A549 (cell line): ENCODE measurements at regions not wholly inside any gene's neighbourhood (a gene's known extent, or its start where the extent isn't known, plus 50 kb on each side); places are given as distances from the start of the nearest gene placed in this dataset.

Experiments used
- ATAC-seq, 2 experiments: fragments of 200-7000 bp in 1 of 2; fragments of >200 bp in 1 of 2; cut with Nextera tagmentation in 1 of 2; cut with Tn5 transposase in 1 of 2; 3 replicates each; pipeline versions ENCODE4 v1.8.0 to v1.9.1; 2018 to 2020; ENCODE audit warnings: mild to moderate bottlenecking in 1 of 2, moderate library complexity in 1 of 2
- CTCF ChIA-PET: fragments of 300-600 bp; sonication (Branson Sonifier 250); formaldehyde crosslinking; extraction: SDS; loops from one replicate; lab custom pipeline; 2021; ENCODE audit warnings: antibody characterized with exemption, inconsistent platforms; lab: Yijun Ruan, JAX
- POLR2A ChIA-PET: fragments of 350-600 bp; formaldehyde crosslinking; extraction: SDS; loops from one replicate; lab custom pipeline; 2021; ENCODE audit warnings: antibody characterized with exemption, inconsistent platforms; lab: Yijun Ruan, JAX
- DNase-seq, 2 experiments: peaks; one replicate each; pipeline versions ENCODE4 v3.0.0 to v3.0.0-alpha.2; 2011 to 2016; ENCODE audit warnings: low read depth in 1 of 2, low spot score in 1 of 2
- FAIRE-seq: peaks from 2 replicates; lab custom pipeline; 2011; peaks lifted over from hg19 to GRCh38; lab: Jason Lieb, UNC
- H3K27ac ChIP-seq, 2 experiments: fragments of >200 bp; sonication (Bioruptor Twin); formaldehyde crosslinking; 3 replicates each; pipeline ENCODE4 v1.5.1; 2016 to 2017
- H3K4me1 ChIP-seq: fragments of >200 bp; sonication (Bioruptor Twin); formaldehyde crosslinking; 3 replicates; pipeline ENCODE4 v1.6.1; 2016
- H3K4me2 ChIP-seq: fragments of >200 bp; sonication (Bioruptor Twin); formaldehyde crosslinking; 3 replicates; pipeline ENCODE4 v1.6.1; 2016
- H3K4me3 ChIP-seq: fragments of >200 bp; sonication (Bioruptor Twin); formaldehyde crosslinking; 3 replicates; pipeline ENCODE4 v1.5.1; 2016
- H3K9me3 ChIP-seq: fragments of >200 bp; sonication (Bioruptor Twin); formaldehyde crosslinking; 3 replicates; pipeline ENCODE4 v1.6.1; 2016
- CTCF ChIP-seq: fragments of >200 bp; sonication (Bioruptor Twin); formaldehyde crosslinking; IDR thresholded peaks from 3 replicates; pipeline ENCODE4 v1.5.1; 2016
- EP300 ChIP-seq, 2 experiments: fragments of >200 bp; sonication (Bioruptor Twin); formaldehyde crosslinking; IDR thresholded peaks; 2 replicates in 1 of 2; 3 replicates in 1 of 2; pipeline ENCODE4 v1.6.1; 2016 to 2017
- FOSL2 ChIP-seq, 2 experiments: fragments of 450-650 bp in 1 of 2; fragments of >200 bp in 1 of 2; sonication (Bioruptor Twin) in 1 of 2; formaldehyde crosslinking; IDR thresholded peaks; 2 replicates each; pipeline versions ENCODE4 v1.5.0 to v1.6.1; 2016 to 2020; ENCODE audit warnings: mild to moderate bottlenecking in 1 of 2, moderate library complexity in 1 of 2
- HES2 ChIP-seq: fragments of >200 bp; sonication (Bioruptor Twin); formaldehyde crosslinking; IDR thresholded peaks from 2 replicates; pipeline ENCODE4 v1.6.1; 2016
- HEYL ChIP-seq: fragments of 250-450 bp; sonication (Bioruptor Pico); IDR thresholded peaks from 2 replicates; pipeline ENCODE4 v1.8.0; 2021; ENCODE audit warnings: mild to moderate bottlenecking, moderate library complexity
- HMGXB4 ChIP-seq: fragments of 250-450 bp; sonication (Bioruptor Pico); IDR thresholded peaks from 2 replicates; pipeline ENCODE4 v1.5.0; 2021; ENCODE audit warnings: mild to moderate bottlenecking, moderate library complexity, borderline replicate concordance
- HOXB13 ChIP-seq: fragments of 250-450 bp; sonication (Bioruptor Pico); IDR thresholded peaks from 2 replicates; pipeline ENCODE4 v1.5.0; 2020; ENCODE audit warnings: low read depth, mild to moderate bottlenecking, moderate library complexity
- KDM1A ChIP-seq: fragments of 200-600 bp; sonication (generic); IDR thresholded peaks from 2 replicates; pipeline ENCODE4 v1.6.1; 2016; ENCODE audit warnings: low read depth, mild to moderate bottlenecking
- MAFK ChIP-seq: fragments of 450-650 bp; IDR thresholded peaks from 2 replicates; pipeline ENCODE4 v1.6.1; 2014; ENCODE audit not compliant: partially characterized antibody
- MAZ ChIP-seq: fragments of 150-350 bp; IDR thresholded peaks from 2 replicates; pipeline ENCODE4 v1.6.1; 2014; ENCODE audit warnings: antibody characterized with exemption, low read depth, low read length, borderline replicate concordance
- NPAS2 ChIP-seq: fragments of 250-450 bp; sonication (Bioruptor Pico); IDR thresholded peaks from 2 replicates; pipeline ENCODE4 v1.8.0; 2022; ENCODE audit warnings: mild to moderate bottlenecking, moderate library complexity, borderline replicate concordance
- PHF8 ChIP-seq: fragments of 200-600 bp; sonication (generic); IDR thresholded peaks from 2 replicates; pipeline ENCODE4 v1.6.1; 2016; ENCODE audit warnings: low read depth, mild to moderate bottlenecking, antibody characterized with exemption, moderate library complexity, borderline replicate concordance
- RAD21 ChIP-seq, 2 experiments: fragments of >200 bp in 1 of 2; sonication (Bioruptor Twin) in 1 of 2; formaldehyde crosslinking in 1 of 2; IDR thresholded peaks in 1 of 2; conservative IDR thresholded peaks in 1 of 2; 2 replicates in 1 of 2; 3 replicates in 1 of 2; pipeline ENCODE4 v1.6.1; 2012 to 2018; ENCODE audit warnings: inconsistent platforms in 1 of 2
- RNF2 ChIP-seq: fragments of 200-600 bp; sonication (generic); IDR thresholded peaks from 2 replicates; pipeline ENCODE4 v1.6.1; 2016; ENCODE audit warnings: low read depth, mild to moderate bottlenecking, antibody characterized with exemption, moderate library complexity, borderline replicate concordance
- SREBF2 ChIP-seq: fragments of 450-650 bp; IDR thresholded peaks from 2 replicates; pipeline ENCODE4 v1.6.1; 2014; ENCODE audit warnings: mild to moderate bottlenecking, moderate library complexity
- TFCP2L1 ChIP-seq: fragments of 250-450 bp; sonication (Bioruptor Pico); IDR thresholded peaks from 2 replicates; pipeline ENCODE4 v1.5.0; 2021; ENCODE audit warnings: mild to moderate bottlenecking
- TP53 ChIP-seq: fragments of 250-450 bp; sonication (Bioruptor Pico); IDR thresholded peaks from 2 replicates; pipeline ENCODE4 v1.5.0; 2021; ENCODE audit warnings: mild to moderate bottlenecking, moderate library complexity
- ZSCAN20 ChIP-seq: fragments of 250-450 bp; sonication (Bioruptor Pico); IDR thresholded peaks from 2 replicates; pipeline ENCODE4 v1.8.0; 2022; ENCODE audit warnings: mild to moderate bottlenecking, moderate library complexity
- WGBS: methylation state at CpG from one replicate; pipeline ENCODE4 v1.1.6; 2017; ENCODE audit errors: missing lambda C conversion rate; 5-methylcytosine and 5-hydroxymethylcytosine counted together
- TF ChIP-seq, protein P1 (sequence below): fragments of 250-450 bp; sonication (Bioruptor Pico); IDR thresholded peaks from 2 replicates; pipeline ENCODE4 v1.5.0; 2020; ENCODE audit warnings: low read depth, mild to moderate bottlenecking, moderate library complexity

GRCh38 chr2:217031445-217031844, 171.6 kb upstream of the TNP1 start:
- Histone ChIP-seq H3K27ac (no peak overlapping the region), H3K4me1 (no peaks in the 10 kb centered on the region), H3K9me3 (no peaks in the 10 kb centered on the region), H3K4me2 (no peak overlapping the region), H3K4me3 (no peak overlapping the region)
- TF ChIP-seq RAD21 (conservative IDR thresholded peaks at IDR 0.05 in 1 of 2, IDR thresholded peaks at IDR 0.05 in 1 of 2) (no peak), HEYL (CRISPR knock-in tag) (no peak), EP300 (IDR thresholded peaks at IDR 0.05) (no peak), MAFK (peak; percentile 63), PHF8 (no peak)
- 4% methylated on average over 1 of the region's 1 CpG for WGBS
- POLR2A ChIA-PET: no interaction called here
- FAIRE-seq (no peak), DNase-seq (no peak), ATAC-seq (no peak)
- CTCF ChIA-PET: no interaction called here

DNA sequence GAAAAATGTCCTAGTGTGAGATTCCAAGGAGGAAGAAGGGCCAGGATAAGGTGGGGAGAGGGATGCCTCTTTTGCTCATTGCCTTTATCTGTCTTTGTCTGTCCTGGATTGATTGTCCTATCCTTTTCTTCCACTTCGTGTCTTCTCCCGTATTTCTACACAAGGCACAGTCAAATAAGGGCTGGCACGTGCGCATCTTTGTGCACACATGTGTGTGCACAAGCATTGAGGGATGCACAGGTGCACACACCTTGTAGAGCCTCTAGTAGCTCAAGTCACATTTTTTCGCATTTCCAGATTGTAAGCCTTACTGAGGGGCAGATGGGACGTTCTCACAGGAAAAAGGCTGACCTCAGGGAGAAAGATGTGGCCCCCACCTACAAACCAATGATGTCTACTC, 170.2 kb upstream of the TNP1 start:
- CTCF ChIA-PET: no interaction called here
- ATAC-seq: no peak

More for the DNA sequence above, 170.2 kb upstream of the TNP1 start:
- Histone ChIP-seq H3K4me1 (no peaks in the 10 kb centered on the region), H3K4me3 (no peak overlapping the region), H3K27ac (no peak overlapping the region), H3K4me2 (no peak overlapping the region), H3K9me3 (no peaks in the 10 kb centered on the region)
- no peak for TF ChIP-seq ZSCAN20 (CRISPR knock-in tag)
- TF ChIP-seq HOXB13 (CRISPR knock-in tag): no peak
- no peak for TF ChIP-seq TP53 (CRISPR knock-in tag)
- no peak for TF ChIP-seq RNF2
- TF ChIP-seq, protein P1, sequence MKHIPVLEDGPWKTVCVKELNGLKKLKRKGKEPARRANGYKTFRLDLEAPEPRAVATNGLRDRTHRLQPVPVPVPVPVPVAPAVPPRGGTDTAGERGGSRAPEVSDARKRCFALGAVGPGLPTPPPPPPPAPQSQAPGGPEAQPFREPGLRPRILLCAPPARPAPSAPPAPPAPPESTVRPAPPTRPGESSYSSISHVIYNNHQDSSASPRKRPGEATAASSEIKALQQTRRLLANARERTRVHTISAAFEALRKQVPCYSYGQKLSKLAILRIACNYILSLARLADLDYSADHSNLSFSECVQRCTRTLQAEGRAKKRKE: no peak
- TF ChIP-seq SREBF2: no peak
- no peak for TF ChIP-seq MAFK
- TF ChIP-seq TFCP2L1 (CRISPR knock-in tag): no peak
- no peak for TF ChIP-seq MAZ
- no peak for TF ChIP-seq HES2
- TF ChIP-seq CTCF: no peak
- TF ChIP-seq FOSL2 (IDR thresholded peaks at IDR 0.05): no peak
- no peak for TF ChIP-seq FOSL2 (CRISPR knock-in tag; IDR thresholded peaks at IDR 0.05)
- TF ChIP-seq HMGXB4 (CRISPR knock-in tag): no peak
- TF ChIP-seq EP300 (IDR thresholded peaks at IDR 0.05): no peak
- TF ChIP-seq NPAS2 (CRISPR knock-in tag): no peak
- no peak for TF ChIP-seq KDM1A
- TF ChIP-seq PHF8: no peak
- POLR2A ChIA-PET: no interaction called here
- FAIRE-seq (no peak), DNase-seq (no peak)
- WGBS: 25% methylated on average over 6 of the region's 6 CpGs
